T-helper 22 cell (primary cell): ENCODE measurements at regions not wholly inside any gene's neighbourhood (a gene's known extent, or its start where the extent isn't known, plus 50 kb on each side); places are given as distances from the start of the nearest gene placed in this dataset.
"Not testable (repeated sequence)": the region's sequence is repeated elsewhere in the genome, so short reads cannot be mapped to it uniquely, and the experiment has no call there.

Source experiments
- DNase-seq: peaks from one replicate; pipeline ENCODE4 v3.0.0-alpha.2; 2020; ENCODE audit warnings: low read depth

- no peak for DNase-seq
These were observed 177.1 kb downstream of the RNF144A start for GRCh38 chr2:7094231-7094741.

GRCh38 chr2:7096726-7097352 is 179.6 kb downstream of the RNF144A start:
- no peak for DNase-seq

GRCh38 chr2:7097353-7097895 is 180.2 kb downstream of the RNF144A start:
- peak; percentile 20 for DNase-seq

- DNase-seq = no peak
These were observed 181.6 kb downstream of the RNF144A start for GRCh38 chr2:7098816-7099215.

- DNase-seq = not testable (repeated sequence)
These were observed 182.5 kb downstream of the RNF144A start for GRCh38 chr2:7099687-7100086.

- DNase-seq = no peak
These were observed 185.6 kb downstream of the RNF144A start for GRCh38 chr2:7102826-7103225.

- no peak for DNase-seq
These were observed 191.8 kb downstream of the RNF144A start for GRCh38 chr2:7108792-7109532.

GRCh38 chr2:7109533-7109885 is 192.3 kb downstream of the RNF144A start:
- no peak for DNase-seq

GRCh38 chr2:7111626-7112025 is 194.4 kb downstream of the RNF144A start:
- no peak for DNase-seq

GRCh38 chr2:7115364-7115763 is 198.2 kb downstream of the RNF144A start:
- DNase-seq = no peak

- no peak for DNase-seq
These were observed 198.7 kb downstream of the RNF144A start for GRCh38 chr2:7115906-7116305.

- DNase-seq = no peak
These were observed 199.3 kb downstream of the RNF144A start for GRCh38 chr2:7116511-7116910.

- no peak for DNase-seq
These were observed 199.9 kb downstream of the RNF144A start for GRCh38 chr2:7117076-7117475.

GRCh38 chr2:7118606-7119131 is 201.5 kb downstream of the RNF144A start:
- DNase-seq = no peak

GRCh38 chr2:7119132-7119835 is 202.1 kb downstream of the RNF144A start:
- no peak for DNase-seq

GRCh38 chr2:7121851-7122250 is 204.6 kb downstream of the RNF144A start:
- DNase-seq = no peak

GRCh38 chr2:7127156-7127555 is 209.9 kb downstream of the RNF144A start:
- no peak for DNase-seq

- no peak for DNase-seq
These were observed 210.5 kb downstream of the RNF144A start for GRCh38 chr2:7127687-7128086.

GRCh38 chr2:7131261-7131660 is 214.0 kb downstream of the RNF144A start:
- DNase-seq = no peak

- no peak for DNase-seq
These were observed 215.5 kb downstream of the RNF144A start for GRCh38 chr2:7132753-7133152.

GRCh38 chr2:7133521-7133920 is 216.3 kb downstream of the RNF144A start:
- no peak for DNase-seq

- DNase-seq = no peak
These were observed 223.1 kb downstream of the RNF144A start for GRCh38 chr2:7140306-7140705.

- no peak for DNase-seq
These were observed 228.5 kb downstream of the RNF144A start for GRCh38 chr2:7145707-7146106.
